Testis (tissue), 2 donors: ENCODE measurements at regions not wholly inside any gene's neighbourhood (a gene's known extent, or its start where the extent isn't known, plus 50 kb on each side); places are given as distances from the start of the nearest gene placed in this dataset.

Source experiments
- CTCF ChIP-seq, 3 experiments: fragments of 450-650 bp in 2 of 3; fragments of 200-600 bp in 1 of 3; sonication (generic) in 1 of 3; IDR thresholded peaks; one replicate each; pipeline ENCODE4 v1.5.1; 2016 to 2019; ENCODE audit warnings: antibody characterized with exemption in 3 of 3, mild to moderate bottlenecking in 2 of 3, moderate library complexity in 1 of 3
- POLR2A ChIP-seq: fragments of 450-650 bp; IDR thresholded peaks from one replicate; pipeline ENCODE4 v1.6.1; 2017; ENCODE audit warnings: antibody characterized with exemption, mild to moderate bottlenecking, moderate library complexity

DNA sequence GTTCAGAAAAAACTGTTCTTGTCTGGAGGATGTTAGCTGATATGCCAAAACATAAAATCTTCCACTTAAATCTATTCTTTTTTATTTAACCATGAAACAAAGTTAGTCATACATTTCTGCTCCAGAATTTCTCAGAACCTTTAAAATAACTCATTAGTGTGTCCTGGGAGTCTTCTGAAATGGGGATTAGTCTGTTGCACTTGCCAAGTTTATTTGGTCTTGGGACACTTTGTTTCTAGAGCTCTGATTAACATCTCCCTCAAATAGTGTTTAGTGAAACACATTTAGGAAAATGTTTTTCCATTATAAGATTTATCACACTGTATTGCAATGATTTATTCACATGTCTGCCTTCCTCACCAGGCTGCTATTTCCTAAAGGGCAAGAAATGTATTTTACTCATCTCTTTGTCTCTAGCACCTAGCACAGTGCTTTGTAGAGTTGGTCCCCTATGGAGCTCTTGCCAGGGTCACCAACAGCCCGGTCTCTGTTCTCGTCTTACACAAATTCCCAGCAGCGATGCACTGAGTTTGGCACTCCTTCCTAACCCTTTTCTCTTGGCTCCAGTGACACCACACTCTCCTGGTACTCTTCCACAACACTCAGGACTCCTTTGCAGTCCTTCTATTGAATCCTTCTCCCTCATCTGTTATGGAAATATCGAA, 189.2 kb downstream of the CSNK2A3 start:
- TF ChIP-seq CTCF (IDR thresholded peaks at IDR 0.05) (no peak), POLR2A (no peak)
